Stimulated activated memory B cell treated with anti-CD40 and anti-IgM and Interleukin-4, amounts not matched to agents 10 μg/mL and 1 μg/mL and 100 μg/mL, for 72 hours (primary cell): ENCODE measurements at regions not wholly inside any gene's neighbourhood (a gene's known extent, or its start where the extent isn't known, plus 50 kb on each side); places are given as distances from the start of the nearest gene placed in this dataset.
"Not testable (repeated sequence)": the region's sequence is repeated elsewhere in the genome, so short reads cannot be mapped to it uniquely, and the experiment has no call there.

Experiments used
- ATAC-seq: fragments of 150-1000 bp; cut with Tn5 transposase; 2 replicates; pipeline ENCODE4 v1.10.0; 2021
- H3K27ac Mint-ChIP-seq: one replicate; pipeline ENCODE4 v1.8.0; 2022; ENCODE audit warnings: mild to moderate bottlenecking, mixed read lengths
- H3K27me3 Mint-ChIP-seq: one replicate; pipeline ENCODE4 v1.8.0; 2022; ENCODE audit warnings: mixed read lengths
- H3K36me3 Mint-ChIP-seq: one replicate; pipeline ENCODE4 v1.8.0; 2022; ENCODE audit warnings: mixed read lengths
- H3K4me1 Mint-ChIP-seq: one replicate; pipeline ENCODE4 v1.8.0; 2022; ENCODE audit warnings: mixed read lengths
- H3K4me3 Mint-ChIP-seq: one replicate; pipeline ENCODE4 v1.8.0; 2022; ENCODE audit warnings: mild to moderate bottlenecking, moderate library complexity, mixed read lengths
- H3K9me3 Mint-ChIP-seq: one replicate; pipeline ENCODE4 v1.8.0; 2022; ENCODE audit warnings: mixed read lengths

DNA sequence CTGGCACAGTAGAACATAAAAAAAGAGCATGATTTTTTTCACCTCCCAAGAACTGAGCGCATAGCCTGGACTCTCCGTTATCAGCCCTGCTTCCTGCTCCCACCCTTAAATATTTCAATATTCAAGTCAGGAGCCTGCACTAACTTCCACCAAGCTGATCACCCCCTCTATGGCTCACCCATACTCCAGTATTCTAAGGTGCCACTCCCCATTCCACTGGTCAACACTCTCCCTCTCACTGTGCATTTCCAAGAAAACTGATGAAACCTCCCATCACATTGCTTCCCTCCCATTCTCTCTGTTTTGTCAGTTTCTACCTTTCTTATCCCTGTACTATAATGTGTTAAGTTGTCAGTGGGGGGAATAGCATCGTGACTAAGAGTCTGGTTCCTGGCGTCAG lies 95.0 kb upstream of the C7orf33 start:
- Mint-ChIP-seq H3K4me3 (no peak overlapping the region), H3K27me3 (no peaks in the 10 kb centered on the region), H3K9me3 (no peaks in the 10 kb centered on the region), H3K4me1 (peaks cover 17% of the 10 kb centered on the region), H3K27ac (no peak overlapping the region), H3K36me3 (no peaks in the 10 kb centered on the region)
- no peak for ATAC-seq

DNA sequence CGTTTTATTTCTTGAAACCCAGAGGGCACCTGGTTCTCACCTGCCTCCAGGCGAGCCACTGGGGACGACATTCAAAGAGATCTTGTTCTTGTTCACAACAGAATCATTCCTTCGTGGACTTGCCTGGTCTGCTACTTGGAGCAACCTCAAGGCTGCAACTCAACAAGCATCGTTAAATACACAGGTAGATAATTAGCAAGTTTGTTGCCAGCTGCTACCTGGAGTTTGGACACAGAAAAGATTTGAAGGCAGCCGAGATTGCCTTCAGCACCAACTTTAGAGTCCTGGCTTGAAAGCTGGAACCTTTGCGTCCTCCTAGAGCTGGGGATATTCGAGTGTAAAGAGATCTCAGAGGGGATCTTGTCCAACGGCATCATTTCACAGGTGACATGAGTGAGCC lies 89.6 kb upstream of the C7orf33 start:
- Mint-ChIP-seq H3K4me1 (peaks cover 63% of the 10 kb centered on the region), H3K9me3 (no peaks in the 10 kb centered on the region), H3K27ac (peak overlapping the region; percentile 85), H3K36me3 (no peaks in the 10 kb centered on the region), H3K4me3 (peak overlapping the region; percentile 77), H3K27me3 (no peaks in the 10 kb centered on the region)
- no peak for ATAC-seq

DNA sequence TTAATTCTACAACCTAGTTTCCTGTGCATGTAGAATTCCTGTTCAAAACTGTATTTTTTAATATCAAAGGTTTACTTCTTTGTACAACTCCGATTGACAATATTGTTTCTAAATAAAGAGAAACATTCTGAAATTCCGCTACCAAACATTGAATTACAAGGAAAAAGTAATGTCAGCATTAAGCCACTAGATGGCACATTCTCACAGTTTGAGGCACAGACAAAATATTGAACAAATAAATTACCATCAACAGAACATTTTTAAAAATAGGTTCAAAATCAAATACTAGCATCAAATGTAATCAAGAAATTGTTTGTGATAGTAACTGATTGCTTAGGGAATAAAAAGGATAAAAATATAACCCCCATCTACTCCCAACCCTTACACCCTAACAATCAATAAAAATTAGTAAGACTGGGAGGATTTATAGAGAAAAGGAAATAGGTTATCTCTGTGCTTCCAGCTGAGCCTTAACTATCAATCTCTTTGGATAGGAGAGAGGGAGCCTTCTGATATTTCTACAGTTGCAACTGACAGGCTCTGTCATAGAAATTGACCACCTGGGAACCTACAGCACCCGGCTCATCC lies 86.6 kb upstream of the C7orf33 start:
- H3K27me3 Mint-ChIP-seq, result no peaks in the 10 kb centered on the region
- no peaks in the 10 kb centered on the region for H3K9me3 Mint-ChIP-seq
- H3K4me1 Mint-ChIP-seq, result peaks cover 73% of the 10 kb centered on the region
- H3K4me3 Mint-ChIP-seq, result no peak overlapping the region
- H3K27ac Mint-ChIP-seq, result peak overlapping the region; percentile 85
- ATAC-seq, result no peak
- H3K36me3 Mint-ChIP-seq, result no peaks in the 10 kb centered on the region

DNA sequence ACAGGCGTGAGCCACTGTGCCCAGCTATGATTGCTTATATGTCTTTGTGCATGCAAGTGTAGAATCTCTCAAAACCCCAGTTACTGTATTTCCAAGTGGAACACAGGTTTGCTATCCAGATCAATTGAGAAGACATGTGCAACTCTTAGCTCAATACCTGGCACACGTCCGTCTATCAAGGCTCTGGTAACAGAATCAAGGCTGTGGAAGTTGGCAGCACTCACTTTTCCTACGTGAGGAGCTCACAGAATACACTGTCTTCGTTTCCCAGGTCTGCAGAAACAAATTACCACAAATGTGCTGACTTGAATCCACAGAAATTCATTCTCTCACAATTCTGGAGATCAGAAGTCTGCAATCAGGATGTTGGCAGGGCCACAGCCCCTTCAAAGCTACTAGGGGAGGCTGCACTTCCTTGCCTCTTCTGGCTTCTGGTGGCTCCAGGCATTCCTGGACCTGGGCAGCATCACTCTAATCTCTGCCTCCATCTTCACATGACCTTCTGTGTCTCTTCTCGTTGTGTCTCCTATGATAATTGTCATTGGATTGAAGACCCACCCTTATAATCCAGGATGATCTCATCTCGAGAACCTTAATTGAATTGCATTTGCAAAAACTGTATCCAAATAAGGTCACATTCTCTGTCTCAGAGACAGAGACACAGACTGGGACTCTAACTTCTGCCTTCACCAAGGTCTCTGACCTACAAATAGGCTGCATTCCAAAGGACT lies 84.8 kb upstream of the C7orf33 start:
- H3K36me3 Mint-ChIP-seq, result no peaks in the 10 kb centered on the region
- H3K27ac Mint-ChIP-seq, result peak overlapping the region; percentile 71
- no peaks in the 10 kb centered on the region for H3K27me3 Mint-ChIP-seq
- no peaks in the 10 kb centered on the region for H3K9me3 Mint-ChIP-seq
- H3K4me3 Mint-ChIP-seq, result no peak overlapping the region
- ATAC-seq, result no peak
- peaks cover 63% of the 10 kb centered on the region for H3K4me1 Mint-ChIP-seq

DNA sequence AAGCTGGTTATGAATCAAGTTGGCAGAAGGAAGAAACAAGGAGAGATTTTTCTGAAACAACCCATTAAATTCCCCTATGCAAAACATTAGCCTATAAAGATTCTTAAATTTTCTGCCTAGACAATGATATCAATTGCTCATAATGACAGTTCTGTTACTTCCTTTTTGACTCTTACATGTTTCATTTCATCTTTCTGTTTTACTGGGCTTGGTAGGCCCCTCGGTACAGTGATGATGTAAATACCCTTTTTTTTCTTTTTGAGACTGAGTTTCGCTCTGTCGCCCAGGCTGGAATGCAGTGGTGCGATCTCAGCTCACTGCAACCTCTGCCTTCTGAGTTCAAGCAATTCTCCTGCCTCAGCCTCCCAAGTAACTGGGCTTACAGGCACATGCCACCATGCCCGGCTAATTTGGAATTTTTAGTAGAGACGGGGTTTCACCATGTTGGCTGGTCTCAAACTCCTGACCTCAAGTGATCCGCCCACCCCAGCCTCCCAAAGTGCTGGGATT lies 83.4 kb upstream of the C7orf33 start:
- H3K27me3 Mint-ChIP-seq, H3K9me3 Mint-ChIP-seq, H3K36me3 Mint-ChIP-seq: not testable (repeated sequence)
- ATAC-seq, result peak; percentile 96
- peak overlapping the region; percentile 15 for H3K4me3 Mint-ChIP-seq
- peaks cover 50% of the 10 kb centered on the region for H3K4me1 Mint-ChIP-seq
- peak overlapping the region; percentile 71 for H3K27ac Mint-ChIP-seq

DNA sequence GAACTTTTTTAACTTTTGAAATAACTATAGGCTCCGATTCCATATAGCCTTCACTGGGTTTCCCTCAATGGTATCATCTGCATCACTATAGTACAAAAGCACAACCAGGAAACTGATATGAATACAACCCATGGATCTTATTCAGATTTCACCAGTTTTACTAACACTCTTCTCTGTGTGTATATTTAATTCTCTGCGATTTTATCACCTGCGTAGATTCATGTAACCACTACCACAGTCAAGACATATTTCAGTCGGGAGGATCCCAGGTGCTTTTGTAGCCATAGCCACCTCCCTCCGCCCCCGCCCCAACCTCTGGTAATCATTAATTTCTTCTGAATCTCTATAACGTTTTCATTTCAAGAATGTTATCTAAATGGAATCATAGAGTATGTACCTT lies 82.8 kb upstream of the C7orf33 start:
- H3K27me3 Mint-ChIP-seq, result no peaks in the 10 kb centered on the region
- H3K9me3 Mint-ChIP-seq, result no peaks in the 10 kb centered on the region
- peak overlapping the region; percentile 71 for H3K27ac Mint-ChIP-seq
- no peaks in the 10 kb centered on the region for H3K36me3 Mint-ChIP-seq
- no peak for ATAC-seq
- no peak overlapping the region for H3K4me3 Mint-ChIP-seq
- peaks cover 44% of the 10 kb centered on the region for H3K4me1 Mint-ChIP-seq

DNA sequence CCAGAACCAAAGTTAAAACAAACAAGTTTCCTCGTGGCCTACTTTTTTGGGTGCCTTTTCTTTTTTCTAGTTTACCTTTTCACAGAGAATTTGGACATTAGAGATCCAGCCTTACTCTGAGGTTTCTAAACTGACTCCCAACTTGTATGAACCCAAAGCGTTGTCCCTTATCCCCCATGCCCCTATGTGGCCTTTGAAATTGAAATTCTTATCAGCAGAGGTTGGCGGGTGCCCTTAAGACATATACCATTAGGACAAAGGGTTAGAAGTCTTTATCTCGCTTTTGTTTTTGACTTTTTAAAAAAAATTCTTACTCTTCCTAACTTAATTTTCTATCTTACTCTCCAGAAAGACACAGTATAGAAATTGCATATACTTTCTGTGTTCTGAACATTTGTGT lies 76.3 kb upstream of the C7orf33 start:
- ATAC-seq, result no peak
- Mint-ChIP-seq H3K27ac (no peak overlapping the region), H3K4me1 (peaks cover 5% of the 10 kb centered on the region), H3K36me3 (no peaks in the 10 kb centered on the region), H3K9me3 (no peaks in the 10 kb centered on the region), H3K27me3 (no peaks in the 10 kb centered on the region), H3K4me3 (no peak overlapping the region)

DNA sequence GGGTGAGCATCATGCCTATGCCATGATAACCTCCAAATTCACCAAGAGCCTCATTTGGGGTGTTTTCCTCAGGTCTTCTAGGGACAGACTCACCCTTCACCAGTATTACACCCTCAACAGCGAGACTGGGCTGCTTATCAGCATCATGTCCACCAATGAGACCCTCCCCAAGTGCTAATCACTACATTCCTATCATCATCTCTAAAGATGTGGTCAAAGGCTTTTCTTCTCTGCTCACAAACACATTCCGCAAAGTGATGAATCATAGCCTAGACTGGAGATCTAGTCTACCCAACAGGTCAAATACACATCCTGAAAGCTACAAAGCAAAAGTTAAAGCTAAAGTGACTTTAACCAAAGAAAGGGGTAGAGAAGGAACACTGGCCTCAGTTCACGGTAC lies 75.3 kb upstream of the C7orf33 start:
- no peak overlapping the region for H3K27ac Mint-ChIP-seq
- ATAC-seq, result no peak
- no peaks in the 10 kb centered on the region for H3K9me3 Mint-ChIP-seq
- H3K36me3 Mint-ChIP-seq, result no peaks in the 10 kb centered on the region
- no peaks in the 10 kb centered on the region for H3K27me3 Mint-ChIP-seq
- peaks cover 11% of the 10 kb centered on the region for H3K4me1 Mint-ChIP-seq
- H3K4me3 Mint-ChIP-seq, result no peak overlapping the region

DNA sequence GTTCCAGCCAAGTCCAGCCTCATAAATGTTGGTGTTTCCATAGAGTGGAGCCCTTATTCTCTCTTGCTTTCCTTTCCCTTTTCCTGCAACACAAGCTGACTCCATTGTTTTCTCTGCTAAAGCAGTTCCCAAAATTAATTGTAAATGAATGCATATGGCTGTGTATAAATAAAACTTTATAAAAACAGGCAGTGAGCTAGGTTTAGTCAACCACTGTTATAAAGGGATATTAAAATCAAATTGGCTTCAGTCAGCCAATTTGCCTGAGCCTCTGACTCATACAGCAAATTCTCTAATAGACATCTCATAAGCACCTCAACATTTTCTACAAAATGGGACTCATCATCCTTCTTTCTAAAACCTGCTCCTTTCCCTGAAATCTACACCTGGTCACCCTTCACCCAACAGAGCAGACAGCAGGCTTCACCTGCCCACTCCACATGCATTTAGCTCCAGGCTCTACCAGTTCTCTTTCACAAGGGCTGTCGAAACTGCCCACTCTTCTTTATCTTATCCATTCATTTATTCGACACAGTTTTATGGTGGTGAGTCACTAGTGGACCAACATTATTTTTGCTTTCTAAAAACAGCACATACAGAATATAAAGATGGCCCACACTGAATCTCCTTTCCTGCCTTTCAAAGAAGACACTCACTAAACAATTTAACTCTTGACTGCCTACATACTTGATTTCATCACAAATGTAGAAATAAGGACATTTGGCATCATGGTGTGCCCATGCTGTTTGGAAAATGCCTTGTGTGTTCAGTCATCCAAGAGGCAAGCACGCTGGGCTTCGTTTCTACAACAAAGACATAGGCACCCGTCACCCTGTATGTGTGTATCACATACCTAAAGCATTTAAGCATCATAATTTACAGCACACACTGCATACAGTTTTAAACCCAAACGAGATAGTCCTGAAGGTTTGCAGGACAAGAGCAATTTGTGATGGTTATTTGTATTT lies 74.6 kb upstream of the C7orf33 start:
- Mint-ChIP-seq H3K9me3 (no peaks in the 10 kb centered on the region), H3K27ac (no peak overlapping the region), H3K4me1 (peaks cover 11% of the 10 kb centered on the region), H3K36me3 (no peaks in the 10 kb centered on the region), H3K27me3 (peaks cover 3% of the 10 kb centered on the region), H3K4me3 (no peak overlapping the region)
- no peak for ATAC-seq

DNA sequence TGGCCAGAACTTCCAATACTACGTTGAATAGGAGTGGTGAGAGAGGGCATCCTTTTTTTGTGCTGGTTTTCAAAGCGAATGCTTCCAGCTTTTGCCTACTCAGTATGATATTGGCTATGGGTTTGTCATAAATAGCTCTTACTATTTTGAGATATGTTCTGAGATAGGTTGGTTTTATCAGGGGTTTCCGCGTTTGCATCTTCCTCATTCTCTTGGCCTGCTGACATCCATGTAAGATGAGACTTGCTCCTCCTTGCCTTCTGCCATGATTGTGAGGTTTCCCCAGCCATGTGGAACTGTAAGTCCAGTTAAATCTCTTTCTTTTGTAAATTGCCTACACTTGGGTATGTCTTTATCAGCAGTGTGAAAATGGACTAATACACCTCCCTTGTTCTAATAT lies 71.2 kb upstream of the C7orf33 start:
- not testable (repeated sequence) for H3K27ac Mint-ChIP-seq, H3K9me3 Mint-ChIP-seq, H3K4me3 Mint-ChIP-seq, H3K36me3 Mint-ChIP-seq, ATAC-seq
- Mint-ChIP-seq H3K4me1 (peaks cover 22% of the 10 kb centered on the region), H3K27me3 (peaks cover 28% of the 10 kb centered on the region)

DNA sequence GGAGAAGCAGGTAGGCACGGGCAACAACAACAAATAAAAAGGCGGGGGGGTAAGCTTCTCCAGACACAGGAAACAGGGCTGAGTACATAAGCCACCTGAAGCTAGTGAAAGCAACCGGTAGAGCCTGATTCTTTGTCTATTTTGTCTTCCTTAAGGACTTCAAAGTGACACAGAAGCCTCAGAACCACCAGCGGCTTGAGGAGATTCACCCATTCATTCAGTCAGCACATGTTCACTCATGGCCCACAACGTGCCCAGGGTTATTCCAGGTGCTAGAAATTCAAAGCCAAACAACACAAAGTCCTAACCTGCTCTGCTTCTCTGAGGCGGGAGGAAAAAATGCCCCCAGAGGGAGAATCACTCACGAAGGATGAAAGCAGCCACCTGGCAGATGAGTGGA lies 69.3 kb upstream of the C7orf33 start:
- Mint-ChIP-seq H3K27me3 (peaks cover 28% of the 10 kb centered on the region), H3K27ac (no peak overlapping the region), H3K9me3 (no peaks in the 10 kb centered on the region), H3K4me1 (peaks cover 34% of the 10 kb centered on the region), H3K36me3 (no peaks in the 10 kb centered on the region), H3K4me3 (no peak overlapping the region)
- no peak for ATAC-seq

DNA sequence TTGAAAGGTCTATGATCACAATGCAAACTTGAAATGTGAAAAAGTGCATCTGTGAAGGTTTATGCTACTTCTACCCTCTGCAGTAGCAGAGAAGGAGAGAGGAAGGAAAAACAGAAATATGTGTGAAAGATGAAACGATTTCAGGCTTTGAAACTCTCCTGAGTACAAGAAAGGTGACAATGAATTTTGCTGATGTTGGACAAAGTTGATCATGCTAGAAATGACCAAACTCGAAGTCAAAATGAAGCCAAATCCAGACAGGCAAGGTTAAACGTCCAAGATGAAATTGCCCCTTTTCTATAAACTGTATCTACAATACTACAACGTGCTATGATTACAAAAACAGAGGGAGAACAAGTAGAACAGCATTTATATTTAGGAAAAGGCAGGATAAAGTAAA lies 67.0 kb upstream of the C7orf33 start:
- no peaks in the 10 kb centered on the region for H3K36me3 Mint-ChIP-seq
- no peak overlapping the region for H3K4me3 Mint-ChIP-seq
- H3K27me3 Mint-ChIP-seq, result peaks cover 28% of the 10 kb centered on the region
- H3K9me3 Mint-ChIP-seq, result no peaks in the 10 kb centered on the region
- no peak overlapping the region for H3K27ac Mint-ChIP-seq
- peaks cover 42% of the 10 kb centered on the region for H3K4me1 Mint-ChIP-seq
- no peak for ATAC-seq

DNA sequence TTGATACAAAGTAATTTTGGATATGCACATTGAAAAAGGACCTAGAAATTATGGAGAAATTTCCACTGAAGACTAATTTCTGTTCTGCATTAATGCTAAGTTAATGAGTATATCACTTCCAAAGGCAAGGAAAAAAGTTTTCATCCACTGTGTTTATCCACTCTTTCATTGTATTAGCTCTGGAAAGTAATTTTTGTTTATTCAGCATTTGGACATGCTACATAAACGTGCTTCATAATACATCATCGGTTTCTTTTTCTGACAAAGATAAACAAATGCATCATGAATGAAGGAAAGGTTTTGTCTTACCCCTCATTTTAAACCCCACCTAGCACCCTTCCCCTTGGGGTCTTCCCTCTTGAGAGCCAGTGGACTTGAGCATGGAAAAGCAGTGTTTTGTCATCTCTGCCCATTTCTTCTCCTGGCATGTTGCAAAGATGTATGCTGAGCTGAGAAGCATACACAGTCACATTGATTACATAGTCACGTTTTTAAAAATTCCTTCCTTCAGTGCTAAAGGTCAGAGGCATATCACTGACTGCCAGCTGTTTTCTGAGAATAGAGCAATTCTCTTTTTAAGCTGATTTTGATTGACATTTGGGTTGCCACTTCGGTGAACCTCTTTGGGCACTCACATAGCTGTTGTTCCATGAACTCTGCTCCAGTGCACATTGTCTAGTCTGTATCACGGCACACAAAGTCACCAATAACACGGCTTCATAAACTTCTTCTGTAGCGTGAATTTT lies 65.9 kb upstream of the C7orf33 start:
- Mint-ChIP-seq H3K27me3 (peaks cover 28% of the 10 kb centered on the region), H3K4me3 (peak overlapping the region; percentile 19), H3K9me3 (no peaks in the 10 kb centered on the region), H3K4me1 (peaks cover 33% of the 10 kb centered on the region), H3K36me3 (no peaks in the 10 kb centered on the region), H3K27ac (no peak overlapping the region)
- peak; percentile 49 for ATAC-seq

DNA sequence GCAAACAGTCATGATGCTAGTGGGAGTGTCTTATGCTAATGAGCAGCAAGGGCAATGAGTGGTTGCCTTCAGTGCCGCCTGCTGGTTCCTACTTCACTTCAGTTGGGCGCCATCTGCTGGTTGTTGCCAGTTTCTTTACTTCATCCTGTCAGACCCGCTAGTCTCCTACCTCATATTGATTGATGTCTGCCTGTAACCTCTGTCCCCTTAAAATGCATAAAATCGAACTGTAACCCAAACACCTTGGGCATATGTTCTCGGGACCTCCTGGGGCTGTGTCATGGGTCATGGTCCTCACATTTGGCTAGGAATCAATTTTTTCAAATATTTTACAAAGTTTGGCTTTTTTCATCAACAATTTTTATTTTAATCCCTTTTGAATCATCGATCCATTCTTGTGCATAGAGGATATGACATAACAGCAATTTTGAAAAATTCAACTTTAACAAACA lies 62.8 kb upstream of the C7orf33 start:
- H3K27ac Mint-ChIP-seq, result no peak overlapping the region
- ATAC-seq, result peak; percentile 96
- no peaks in the 10 kb centered on the region for H3K9me3 Mint-ChIP-seq
- H3K4me3 Mint-ChIP-seq, result no peak overlapping the region
- peaks cover 31% of the 10 kb centered on the region for H3K27me3 Mint-ChIP-seq
- H3K4me1 Mint-ChIP-seq, result peaks cover 30% of the 10 kb centered on the region
- H3K36me3 Mint-ChIP-seq, result no peaks in the 10 kb centered on the region

DNA sequence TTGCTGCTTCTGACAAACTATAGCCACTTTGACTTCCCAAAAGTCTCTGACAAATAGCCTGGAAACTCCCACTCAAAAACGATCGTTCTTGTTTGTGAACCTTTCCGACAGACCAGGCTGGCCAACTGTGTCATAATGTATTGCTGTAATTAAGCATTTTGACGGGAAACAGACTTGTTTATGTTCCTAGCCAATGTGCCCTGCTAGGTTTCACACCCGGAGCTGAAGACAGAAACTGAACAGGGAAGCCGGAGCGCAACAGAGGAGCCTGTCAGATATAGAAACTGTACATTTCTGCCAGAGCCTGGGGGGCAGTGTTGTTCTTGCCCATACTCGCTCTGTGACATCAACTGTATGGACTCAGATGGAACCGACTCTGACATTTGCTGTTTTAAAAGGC lies 55.3 kb upstream of the C7orf33 start:
- H3K36me3 Mint-ChIP-seq, result no peaks in the 10 kb centered on the region
- H3K4me3 Mint-ChIP-seq, result peak overlapping the region; percentile 59
- H3K27me3 Mint-ChIP-seq, result peaks cover 23% of the 10 kb centered on the region
- peaks cover 6% of the 10 kb centered on the region for H3K4me1 Mint-ChIP-seq
- no peaks in the 10 kb centered on the region for H3K9me3 Mint-ChIP-seq
- ATAC-seq, result peak; percentile 74
- peak overlapping the region; percentile 35 for H3K27ac Mint-ChIP-seq
